NCI-H2029 (cell line): ENCODE measurements at regions not wholly inside any gene's neighbourhood (a gene's known extent, or its start where the extent isn't known, plus 50 kb on each side); places are given as distances from the start of the nearest gene placed in this dataset.

Source experiments
- DNase-seq: peaks from one replicate; lab custom pipeline; 2025; lab: John Stamatoyannopoulos, UW

- DNase-seq: no peak
Observed at GRCh38 chr2:217438821-217439220, 564.0 kb downstream of the TNS1 start.

GRCh38 chr2:217438136-217438535 is 564.7 kb downstream of the TNS1 start:
- DNase-seq: no peak

- no peak for DNase-seq
Observed at GRCh38 chr2:217437290-217437870, 565.4 kb downstream of the TNS1 start.

- no peak for DNase-seq
Observed at GRCh38 chr2:217436386-217436785, 566.4 kb downstream of the TNS1 start.

- DNase-seq: peak; percentile 82
Observed at GRCh38 chr2:217434180-217434975, 568.4 kb downstream of the TNS1 start.

- DNase-seq: no peak
Observed at GRCh38 chr2:217433522-217433921, 569.3 kb downstream of the TNS1 start.

GRCh38 chr2:217431577-217432269 is 571.1 kb downstream of the TNS1 start:
- no peak for DNase-seq

- no peak for DNase-seq
Observed at GRCh38 chr2:217430916-217431576, 571.2 kb upstream of the TNP1 start.

GRCh38 chr2:217429981-217430500 is 570.2 kb upstream of the TNP1 start:
- DNase-seq: no peak

- no peak for DNase-seq
Observed at GRCh38 chr2:217421834-217422233, 562.0 kb upstream of the TNP1 start.

- no peak for DNase-seq
Observed at GRCh38 chr2:217420854-217421253, 561.0 kb upstream of the TNP1 start.

GRCh38 chr2:217419055-217419671 is 559.3 kb upstream of the TNP1 start:
- DNase-seq: no peak

- no peak for DNase-seq
Observed at GRCh38 chr2:217418544-217418943, 558.7 kb upstream of the TNP1 start.

GRCh38 chr2:217418090-217418489 is 558.2 kb upstream of the TNP1 start:
- no peak for DNase-seq

GRCh38 chr2:217417536-217417935 is 557.7 kb upstream of the TNP1 start:
- no peak for DNase-seq

GRCh38 chr2:217415316-217415715 is 555.5 kb upstream of the TNP1 start:
- no peak for DNase-seq

GRCh38 chr2:217414429-217414828 is 554.6 kb upstream of the TNP1 start:
- no peak for DNase-seq

GRCh38 chr2:217413193-217413592 is 553.3 kb upstream of the TNP1 start:
- no peak for DNase-seq

GRCh38 chr2:217412721-217413120 is 552.9 kb upstream of the TNP1 start:
- no peak for DNase-seq

GRCh38 chr2:217412277-217412676 is 552.4 kb upstream of the TNP1 start:
- no peak for DNase-seq

- no peak for DNase-seq
Observed at GRCh38 chr2:217410681-217410960, 550.8 kb upstream of the TNP1 start.
